ENCODE measurements at regions not wholly inside any gene's neighbourhood (a gene's known extent, or its start where the extent isn't known, plus 50 kb on each side); places are given as distances from the start of the nearest gene placed in this dataset.
"Not testable (repeated sequence)": the region's sequence is repeated elsewhere in the genome, so short reads cannot be mapped to it uniquely, and the experiment has no call there.

DNA sequence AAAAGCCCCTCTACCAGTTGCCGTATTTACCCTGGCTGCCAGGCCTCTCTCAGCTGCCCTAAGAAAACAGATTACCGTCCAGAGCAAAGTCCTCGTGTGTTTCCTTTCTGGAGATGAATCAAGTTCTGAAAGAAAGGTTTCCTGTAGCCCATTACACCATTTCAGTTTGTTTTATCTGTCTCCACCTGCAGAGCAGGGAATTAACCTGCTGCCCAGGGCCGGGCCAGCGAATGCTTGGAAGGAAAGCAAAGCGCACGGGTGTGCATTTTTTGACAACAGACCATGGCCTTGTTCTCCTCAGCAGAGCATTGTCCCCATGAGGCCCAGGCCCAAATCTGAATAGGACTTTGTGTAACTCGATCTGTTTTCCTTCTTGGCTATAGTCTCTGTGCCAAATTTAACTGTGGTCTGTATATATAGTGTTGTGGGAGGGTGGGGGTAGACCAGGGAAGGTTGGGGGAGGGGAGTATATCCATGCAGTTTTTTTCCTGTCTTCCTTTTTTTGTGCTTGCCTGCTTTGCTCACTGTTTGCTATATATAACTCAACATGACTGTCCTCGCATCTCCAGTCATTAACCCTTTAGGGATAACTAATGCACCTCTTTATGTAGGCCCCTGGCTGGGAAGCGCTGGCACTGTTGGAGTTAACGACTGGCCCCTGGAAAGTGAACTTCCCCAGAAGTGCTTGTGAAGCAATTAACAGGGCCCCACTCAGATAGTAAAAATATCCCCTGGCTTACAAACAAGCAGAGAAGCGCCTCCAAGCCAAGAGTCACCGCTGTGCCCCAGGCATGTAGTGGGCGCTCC, 174.3 kb upstream of the PLGLB2 start:
- DNase-seq (ENCODE audit: low read depth), result not testable (repeated sequence)

DNA sequence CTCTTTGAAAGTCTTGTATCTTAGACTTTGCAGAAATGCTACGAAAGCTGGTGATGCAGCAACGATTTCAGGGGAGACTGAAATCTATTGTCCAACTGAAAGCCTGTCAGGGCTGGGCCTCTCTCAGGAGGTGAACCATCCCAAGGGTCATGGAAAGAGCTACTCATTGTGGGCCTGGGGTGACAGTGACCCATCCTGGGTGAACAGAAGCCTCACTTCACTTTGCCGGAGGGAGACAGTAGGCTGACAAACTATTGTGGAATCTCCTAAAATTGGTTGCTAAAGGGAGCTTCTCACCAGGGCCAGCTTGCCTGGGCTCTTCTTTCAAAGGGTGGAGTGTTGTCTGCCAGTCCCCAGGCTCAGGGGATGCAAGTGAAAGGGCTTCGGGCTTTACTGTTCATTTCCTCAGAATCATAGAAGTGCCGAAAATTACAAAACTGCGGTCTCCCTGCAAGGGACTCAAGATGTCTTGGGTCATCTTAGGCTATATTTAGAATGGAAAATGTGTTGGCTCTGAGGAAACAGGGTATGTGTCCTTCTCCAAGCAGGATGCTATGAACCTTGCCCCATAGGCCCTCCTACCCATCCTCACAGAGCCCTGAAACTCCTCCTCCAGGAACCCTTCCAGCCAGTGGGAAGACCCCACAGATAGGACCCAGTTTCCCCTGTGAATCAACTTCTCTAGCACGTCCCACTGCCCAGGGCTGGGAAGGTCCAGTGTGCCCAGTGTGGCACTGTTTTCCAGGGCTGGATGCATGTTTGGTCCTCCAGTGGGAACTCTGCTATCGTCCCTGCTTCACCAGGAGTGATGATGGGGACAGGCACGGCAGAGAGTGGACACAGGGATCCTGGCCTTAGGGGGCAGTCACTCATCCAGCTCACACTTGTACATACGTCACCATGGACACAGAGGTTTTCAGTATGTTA, 173.4 kb upstream of the PLGLB2 start:
- DNase-seq (ENCODE audit: low read depth), result not testable (repeated sequence)

- DNase-seq (ENCODE audit: low read depth), result not testable (repeated sequence)
These were observed 172.7 kb upstream of the PLGLB2 start for GRCh38 chr2:87575138-87575537.

- not testable (repeated sequence) for DNase-seq (ENCODE audit: low read depth)
These were observed 170.5 kb upstream of the PLGLB2 start for GRCh38 chr2:87577358-87577757.

- not testable (repeated sequence) for DNase-seq (ENCODE audit: low read depth)
These were observed 165.7 kb upstream of the PLGLB2 start for GRCh38 chr2:87582152-87582551.

DNA sequence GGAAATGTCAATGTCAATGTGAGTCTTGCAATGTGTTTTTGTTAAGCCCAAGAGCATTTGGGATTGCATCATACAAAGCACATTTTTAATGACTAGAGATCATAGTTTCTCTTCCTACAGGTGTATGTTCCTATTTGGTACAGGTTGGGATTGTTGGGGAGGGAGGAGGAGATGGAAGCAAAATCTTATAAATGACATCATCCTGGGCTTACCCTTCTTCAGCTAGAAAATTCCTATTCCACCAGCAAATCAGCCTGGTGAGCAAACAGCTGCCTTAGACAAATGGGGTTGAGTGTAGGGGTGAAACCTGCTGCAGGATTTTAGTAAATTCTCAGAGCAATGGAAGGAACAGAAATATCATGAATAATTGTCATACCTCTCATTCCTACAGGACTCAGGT, 165.3 kb upstream of the PLGLB2 start:
- not testable (repeated sequence) for DNase-seq (ENCODE audit: low read depth)

DNA sequence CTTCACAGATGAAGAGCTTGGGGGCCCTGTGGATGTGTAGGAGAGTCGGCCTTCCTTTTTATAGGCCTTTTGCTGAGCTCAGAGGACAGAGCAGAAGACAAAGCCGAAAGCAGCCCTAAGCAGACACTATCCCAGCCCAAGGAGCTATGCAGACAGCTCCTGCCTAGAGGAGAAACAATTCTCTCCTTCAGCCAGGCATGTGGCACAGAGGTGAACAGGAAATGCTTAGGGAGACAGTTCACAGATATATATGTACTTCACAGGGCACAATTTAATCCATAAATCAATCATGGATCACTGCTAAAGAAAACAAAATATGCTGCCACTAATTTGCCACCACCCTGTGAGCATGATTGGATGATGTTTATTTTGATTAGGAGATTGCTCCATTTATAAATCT, 164.5 kb upstream of the PLGLB2 start:
- DNase-seq (ENCODE audit: low read depth), result not testable (repeated sequence)

DNA sequence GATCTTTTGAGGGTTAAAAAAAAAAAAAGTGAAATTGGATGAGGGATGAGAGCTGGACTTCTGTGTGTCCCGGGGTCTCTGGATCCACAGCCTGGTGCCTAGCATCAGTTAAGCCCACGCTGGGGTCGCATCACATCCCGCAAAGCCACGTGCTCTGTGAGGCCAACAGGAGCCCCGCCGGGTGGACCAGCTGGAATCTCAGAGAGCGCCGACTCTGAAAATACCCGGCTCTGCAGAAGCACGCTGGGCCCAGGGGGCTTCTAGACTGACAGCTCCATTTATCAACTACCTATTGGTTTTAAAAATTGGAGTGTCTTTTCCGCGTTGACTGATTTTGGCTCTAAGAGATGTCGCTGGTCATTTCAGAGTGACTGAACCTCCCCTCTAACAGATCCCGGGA, 164.1 kb upstream of the PLGLB2 start:
- not testable (repeated sequence) for DNase-seq (ENCODE audit: low read depth)

- not testable (repeated sequence) for DNase-seq (ENCODE audit: low read depth)
These were observed 163.5 kb upstream of the PLGLB2 start for GRCh38 chr2:87584268-87584906.

DNA sequence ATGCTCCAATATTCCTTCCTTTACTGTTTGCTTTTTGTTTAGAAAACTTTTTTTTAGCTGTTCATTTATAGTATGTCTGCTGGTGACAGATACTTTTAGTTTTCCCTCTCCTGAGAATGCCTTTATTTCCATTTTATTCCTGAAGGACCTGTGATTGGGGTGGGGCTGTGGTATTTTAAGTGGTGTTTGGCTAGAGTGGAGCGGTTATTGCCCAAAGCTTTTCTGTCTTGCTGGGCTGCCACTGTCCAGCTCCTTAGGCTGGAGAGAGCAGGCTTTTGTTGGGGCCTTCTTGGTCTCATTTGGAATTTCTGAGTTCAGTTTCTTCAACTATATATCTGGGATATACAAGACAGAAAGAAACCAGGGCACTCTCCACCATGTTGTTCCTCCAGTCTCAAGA, 160.0 kb upstream of the PLGLB2 start:
- DNase-seq (ENCODE audit: low read depth), result not testable (repeated sequence)

DNA sequence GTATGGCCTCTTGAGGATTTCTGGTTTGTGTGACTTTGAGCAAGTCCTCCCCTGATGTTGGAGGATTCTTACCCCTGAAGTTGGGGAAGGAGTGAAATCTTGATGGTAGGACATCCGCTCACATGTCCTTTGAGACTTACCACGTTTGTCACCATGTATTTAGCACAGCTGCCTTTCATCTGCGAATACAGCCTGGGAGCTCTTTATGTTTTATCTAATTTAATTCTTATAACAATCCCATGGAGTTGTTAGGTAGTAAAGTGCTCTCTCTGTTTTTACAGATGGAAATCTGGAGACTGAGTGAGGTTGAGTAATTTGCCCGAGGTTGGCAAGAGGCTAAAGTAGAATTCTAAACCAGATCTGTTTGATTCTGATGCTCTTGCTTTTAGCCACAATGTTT, 154.9 kb upstream of the PLGLB2 start:
- not testable (repeated sequence) for DNase-seq (ENCODE audit: low read depth)

DNA sequence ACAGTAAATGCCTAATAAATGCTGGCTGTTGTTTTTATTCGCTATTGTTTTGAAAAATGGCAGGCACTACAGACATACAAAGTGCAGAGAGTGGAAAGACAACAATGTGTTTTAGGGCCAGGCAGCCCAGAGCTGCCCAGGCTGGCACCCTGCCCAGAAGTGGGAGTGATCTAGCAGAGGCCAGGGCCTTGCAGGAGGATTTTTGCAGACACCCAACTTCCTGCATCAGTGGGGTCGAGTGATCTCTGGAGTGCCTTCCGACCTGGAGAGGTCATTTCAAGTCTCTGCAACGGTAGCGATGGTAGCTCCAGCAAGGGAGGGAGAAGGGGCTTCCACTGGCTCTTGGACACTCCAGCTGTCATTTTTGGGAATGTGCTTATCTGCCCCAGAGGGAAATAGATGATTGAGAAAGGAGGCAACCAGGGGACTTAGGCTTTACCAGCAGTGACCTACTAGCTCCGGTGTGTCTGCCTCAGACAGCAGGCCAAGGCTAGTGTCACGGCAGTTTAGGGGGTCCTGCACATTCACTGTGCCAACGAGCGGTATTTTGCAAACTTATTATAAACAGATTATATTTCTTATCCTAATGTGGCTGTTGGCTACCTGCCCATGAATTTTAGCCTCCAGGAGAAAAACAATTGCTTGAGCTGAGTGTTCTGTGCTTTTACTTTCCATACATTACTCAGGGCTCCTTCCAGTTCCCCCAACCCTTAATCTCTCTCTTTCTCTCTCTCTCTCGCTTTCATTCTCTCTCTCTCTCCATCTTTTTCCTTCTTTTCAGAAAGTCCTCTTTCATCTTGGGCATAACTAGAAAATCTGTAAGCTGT, 153.9 kb upstream of the PLGLB2 start:
- DNase-seq (ENCODE audit: low read depth), result peak; percentile 47

DNA sequence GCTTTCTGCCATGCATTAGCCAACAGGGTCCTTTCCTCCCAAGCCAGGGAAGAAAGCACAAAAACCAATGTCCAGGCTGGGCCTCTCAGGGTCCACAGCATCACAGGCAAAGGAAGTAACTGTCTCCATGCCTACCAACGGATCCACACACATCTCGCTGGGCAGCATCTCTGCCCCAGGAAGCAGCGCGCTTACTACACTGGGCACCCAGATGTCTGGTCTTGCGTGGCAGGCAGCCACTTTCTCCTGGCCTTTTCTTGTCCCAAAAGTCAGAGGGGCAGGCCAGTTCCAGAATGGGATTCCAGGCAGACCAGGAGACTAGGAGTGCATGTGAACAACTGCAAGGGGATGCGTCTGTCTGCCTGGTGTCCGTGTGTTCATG, 153.3 kb upstream of the PLGLB2 start:
- DNase-seq (ENCODE audit: low read depth), result not testable (repeated sequence)

DNA sequence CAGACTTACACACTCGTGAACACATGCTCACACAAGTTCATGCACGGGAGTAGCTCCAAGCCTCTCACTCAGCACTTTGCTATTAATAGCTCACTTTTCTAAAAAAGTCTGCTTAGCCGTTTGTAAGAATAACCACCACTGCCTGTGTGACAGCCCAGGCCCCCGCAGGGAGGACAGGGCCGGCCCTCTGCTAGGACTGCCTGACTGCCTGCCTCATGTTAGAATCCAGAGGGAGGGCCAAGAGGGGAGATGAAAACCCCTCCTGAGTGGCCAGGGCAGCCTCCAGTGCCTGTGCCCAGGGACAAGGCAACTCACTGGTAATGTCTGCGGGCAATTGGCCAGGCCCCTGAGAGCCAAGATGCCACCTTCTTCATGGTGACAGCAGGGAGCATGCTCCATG, 152.9 kb upstream of the PLGLB2 start:
- not testable (repeated sequence) for DNase-seq (ENCODE audit: low read depth)

- DNase-seq (ENCODE audit: low read depth), result not testable (repeated sequence)
These were observed 146.9 kb upstream of the PLGLB2 start for GRCh38 chr2:87600961-87601360.

- DNase-seq (ENCODE audit: low read depth), result not testable (repeated sequence)
These were observed 145.8 kb upstream of the PLGLB2 start for GRCh38 chr2:87602118-87602517.

DNA sequence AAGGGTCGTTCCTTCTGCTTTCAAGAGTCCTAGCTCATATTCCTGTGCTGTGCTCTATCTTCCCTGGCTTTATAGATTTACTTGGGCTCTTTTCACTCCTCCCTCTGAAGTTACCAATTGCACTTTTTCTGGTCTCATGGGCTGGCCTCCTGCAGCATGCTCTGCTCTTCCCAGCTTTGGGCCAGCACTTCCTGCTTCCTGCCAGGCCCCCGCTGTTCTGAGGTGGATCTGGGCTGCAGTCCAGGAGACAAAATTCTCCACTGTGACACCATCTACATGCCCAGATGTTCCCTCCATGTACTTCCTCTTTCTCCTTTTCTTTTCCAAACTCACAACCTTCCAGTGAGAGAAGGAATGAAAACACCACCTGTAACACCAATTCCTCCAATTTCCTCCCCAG, 145.2 kb upstream of the PLGLB2 start:
- DNase-seq (ENCODE audit: low read depth), result not testable (repeated sequence)

DNA sequence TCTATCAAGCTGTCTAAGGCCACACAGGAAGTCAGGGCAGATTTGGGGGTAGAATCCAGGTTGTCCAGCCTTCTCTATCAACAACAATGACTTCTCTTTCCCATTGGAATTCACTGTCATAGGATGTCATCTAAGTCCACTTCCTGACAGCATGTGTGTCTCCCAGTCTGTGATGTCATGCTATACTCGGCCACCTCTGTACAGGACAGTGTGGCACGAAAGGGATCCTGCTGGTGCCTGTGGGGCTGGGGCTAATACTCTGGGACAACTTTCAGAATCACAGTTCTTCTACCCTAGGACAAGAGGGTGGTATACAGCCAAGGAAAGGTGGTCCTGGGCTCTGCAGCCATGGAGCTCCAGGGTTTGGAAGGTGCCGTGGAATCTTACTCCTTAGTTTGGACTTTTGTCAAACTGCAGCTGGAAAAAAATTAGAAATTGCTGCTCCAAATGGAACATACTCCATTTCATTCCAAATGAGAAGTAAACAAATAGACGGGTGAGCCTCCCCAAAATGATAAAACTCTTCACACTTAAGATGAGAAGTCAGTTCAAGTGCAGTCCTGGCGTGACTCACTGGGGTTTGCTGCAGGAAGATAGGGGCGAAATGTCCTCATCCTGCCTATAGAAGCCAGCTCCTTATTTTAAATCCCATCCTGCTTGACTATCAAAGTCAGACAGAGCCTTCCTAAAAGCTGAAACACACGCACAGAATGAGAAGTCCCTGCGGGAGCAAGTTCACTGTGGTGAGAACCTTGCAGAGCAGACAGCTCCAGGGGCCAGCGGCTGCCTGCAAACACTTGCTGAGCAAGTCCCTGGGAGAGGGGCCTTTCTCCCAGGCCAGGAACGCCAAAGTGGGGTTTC, 144.2 kb upstream of the PLGLB2 start:
- DNase-seq (ENCODE audit: low read depth), result peak; percentile 2

DNA sequence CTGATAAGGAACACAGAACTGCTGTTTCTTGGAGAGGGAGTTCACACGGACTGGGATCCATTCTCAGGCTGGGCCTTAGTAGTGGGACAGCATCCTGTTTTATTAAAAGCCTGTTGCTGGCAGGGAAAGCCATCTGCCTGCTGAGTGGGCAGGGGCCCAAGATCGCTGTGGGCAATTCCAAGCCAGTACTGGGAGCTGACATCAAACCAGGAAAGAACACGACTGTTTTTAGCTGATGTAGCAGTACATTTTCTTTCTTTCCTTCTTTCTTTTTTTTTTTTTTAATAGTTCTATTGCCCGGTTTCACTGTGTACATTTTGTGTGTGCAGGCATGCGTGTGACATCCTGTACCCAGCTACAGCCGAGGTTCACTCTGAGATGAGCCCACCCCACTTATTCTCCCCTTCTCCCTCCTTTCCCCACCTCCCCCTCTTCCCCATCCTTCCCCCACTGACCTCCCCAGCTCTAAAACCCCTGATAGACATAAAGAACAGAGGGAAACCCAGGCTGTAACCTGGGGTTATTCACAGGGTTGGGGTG, 143.5 kb upstream of the PLGLB2 start:
- DNase-seq (ENCODE audit: low read depth), result peak; percentile 29

DNA sequence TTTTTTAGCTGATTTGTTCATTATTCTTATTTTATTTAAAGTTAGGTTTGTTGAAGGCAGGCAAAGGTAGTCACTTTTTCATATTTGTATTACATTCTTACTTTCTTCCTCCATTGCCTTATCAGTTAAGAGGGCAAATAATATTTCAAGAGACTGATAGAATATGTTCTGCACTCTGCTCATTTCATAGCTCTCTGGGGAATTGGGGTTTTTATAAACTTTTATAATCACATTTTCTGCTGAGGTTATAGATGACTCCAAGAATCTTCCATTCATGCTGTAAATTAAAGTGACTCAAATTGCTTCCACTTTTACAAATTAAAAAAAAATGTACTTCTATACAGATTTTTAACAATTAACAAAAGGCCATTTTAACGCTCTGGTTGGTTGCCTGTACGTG, 142.9 kb upstream of the PLGLB2 start:
- DNase-seq (ENCODE audit: low read depth), result not testable (repeated sequence)

Data from Daoy (cell line).